Keratinocyte (primary cell): ENCODE measurements at regions not wholly inside any gene's neighbourhood (a gene's known extent, or its start where the extent isn't known, plus 50 kb on each side); places are given as distances from the start of the nearest gene placed in this dataset.

Source experiments
- CTCF ChIP-seq, 3 experiments: IDR thresholded peaks in 1 of 3; conservative IDR thresholded peaks in 1 of 3; optimal IDR thresholded peaks in 1 of 3; 2 replicates in 2 of 3; 3 replicates in 1 of 3; pipeline versions ENCODE3 to v1.5.1; 2011; ENCODE audit warnings: low read length in 3 of 3, mild to moderate bottlenecking in 3 of 3, moderate library complexity in 2 of 3, control low read depth in 1 of 3, inconsistent platforms in 1 of 3; ENCODE audit not compliant: insufficient read depth in 2 of 3; ENCODE audit errors: extremely low read depth in 1 of 3
- EZH2 ChIP-seq: IDR thresholded peaks from one replicate; pipeline ENCODE4 v1.6.1; 2012; ENCODE audit warnings: inconsistent platforms, mild to moderate bottlenecking, low read length, moderate library complexity

DNA sequence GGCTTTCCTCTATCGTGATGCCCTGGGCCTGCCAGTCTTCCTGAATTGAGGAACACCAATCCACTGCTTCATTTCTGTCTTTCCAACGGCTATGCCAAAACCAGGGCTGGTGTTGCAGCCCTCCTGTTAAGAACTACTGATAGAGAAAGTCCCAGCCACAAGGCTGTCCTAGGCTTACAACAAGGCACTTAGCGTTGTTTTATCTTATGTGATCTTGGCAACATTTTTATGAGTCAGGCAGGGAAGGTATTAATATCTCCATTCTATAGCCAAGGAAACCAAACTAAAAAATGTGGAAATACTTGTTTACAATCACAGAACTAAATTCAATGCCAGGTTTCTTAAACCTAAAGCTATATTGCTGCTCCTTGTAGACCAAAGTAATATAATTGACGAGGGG lies 89.9 kb upstream of the AMOTL1 start:
- TF ChIP-seq CTCF (optimal IDR thresholded peaks at IDR 0.05 in 1 of 3, IDR thresholded peaks at IDR 0.05 in 1 of 3, conservative IDR thresholded peaks at IDR 0.05 in 1 of 3; ENCODE audit: extremely low read depth in 1 of 3, insufficient read depth in 2 of 3, low read length in 3 of 3), result no peak
- TF ChIP-seq EZH2, result no peak
